HG03103 (cell line): ENCODE measurements at regions not wholly inside any gene's neighbourhood (a gene's known extent, or its start where the extent isn't known, plus 50 kb on each side); places are given as distances from the start of the nearest gene placed in this dataset.

Experiments used
- ATAC-seq: cut with Tn5 transposase; IDR thresholded peaks from one replicate; pipeline ENCODE4 v1.9.1; 2021; ENCODE audit warnings: low read depth; ENCODE audit not compliant: unreplicated experiment

- ATAC-seq = no peak
Observed at GRCh38 chr12:4857472-4858291, 52.0 kb upstream of the KCNA1 start.

GRCh38 chr12:4858386-4858785 is 51.3 kb upstream of the KCNA1 start:
- ATAC-seq = no peak

DNA sequence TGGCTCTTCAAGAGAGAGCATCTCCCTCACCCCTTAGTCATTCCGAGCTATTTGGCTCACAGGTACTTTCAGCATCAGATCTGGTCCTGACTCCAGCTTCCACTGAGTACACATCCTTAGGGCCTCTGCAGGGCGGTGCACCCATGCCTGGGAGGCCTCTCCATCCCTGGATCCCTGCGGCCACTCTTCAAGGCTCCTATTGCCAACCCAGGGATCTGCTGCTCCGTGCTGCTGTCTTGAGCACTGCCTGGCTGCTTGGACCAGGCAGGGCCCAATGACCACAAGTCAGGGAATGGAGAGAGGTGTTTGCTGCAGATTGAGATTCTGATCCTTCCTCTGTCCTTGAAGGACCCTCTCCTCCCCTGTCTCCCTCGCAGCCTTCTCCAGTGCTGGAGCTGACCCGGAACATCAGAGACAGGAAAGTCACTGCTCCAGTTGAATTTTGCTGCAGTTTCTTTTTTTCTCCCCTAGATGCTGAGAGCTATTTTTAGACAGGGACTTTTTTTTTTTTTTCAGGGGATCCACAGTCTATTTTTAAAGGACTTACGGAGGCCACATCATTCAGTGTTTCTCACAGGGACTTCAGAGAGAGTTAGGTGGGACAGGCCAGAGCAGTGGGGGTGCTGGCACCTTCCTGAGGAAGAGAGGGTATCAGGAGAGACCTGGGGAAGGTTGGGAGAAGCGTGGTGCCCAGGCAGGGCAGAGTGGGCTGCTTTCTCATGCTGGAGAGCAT is 50.1 kb upstream of the KCNA1 start:
- ATAC-seq = no peak
